Vagina (tissue), 2 donors: ENCODE measurements at regions not wholly inside any gene's neighbourhood (a gene's known extent, or its start where the extent isn't known, plus 50 kb on each side); places are given as distances from the start of the nearest gene placed in this dataset.
A peak's percentile ranks its signal among the peaks of the same experiment; 100 is the strongest.

ENCODE experiments used
- DNase-seq, 2 donors: peaks; one replicate each; pipeline ENCODE4 v3.0.0-alpha.2; 2017; ENCODE audit errors: extremely low spot score in 2 of 2
- H3K27ac ChIP-seq: fragments of 200-600 bp; sonication (generic); one replicate; pipeline ENCODE4 v1.5.1; 2019
- H3K27me3 ChIP-seq: fragments of 200-600 bp; sonication (generic); one replicate; pipeline ENCODE4 v1.5.1; 2019
- H3K36me3 ChIP-seq, 2 donors: fragments of 200-600 bp; sonication (generic); one replicate each; pipeline ENCODE4 v1.5.1; 2017 to 2019
- H3K4me1 ChIP-seq: fragments of 200-600 bp; sonication (generic); one replicate; pipeline ENCODE4 v1.5.1; 2019
- H3K4me3 ChIP-seq, 2 donors: fragments of 200-600 bp; sonication (generic); 1 replicate in 1 of 2; 2 replicates in 1 of 2; pipeline ENCODE4 v1.5.1; 2016 to 2019
- H3K9me3 ChIP-seq: fragments of 200-600 bp; sonication (generic); one replicate; pipeline ENCODE4 v1.5.1; 2019
- CTCF ChIP-seq, 3 experiments: fragments of 450-650 bp in 2 of 3; fragments of 200-600 bp in 1 of 3; sonication (generic) in 1 of 3; IDR thresholded peaks; one replicate each; pipeline ENCODE4 v1.5.1; 2017 to 2019; ENCODE audit warnings: antibody characterized with exemption in 3 of 3, mild to moderate bottlenecking in 2 of 3, moderate library complexity in 2 of 3
- POLR2A ChIP-seq, 2 donors: fragments of 450-650 bp; IDR thresholded peaks; one replicate each; pipeline ENCODE4 v1.6.1; 2017; ENCODE audit warnings: antibody characterized with exemption in 2 of 2, mild to moderate bottlenecking in 2 of 2, moderate library complexity in 2 of 2
- POLR2AphosphoS5 ChIP-seq, 2 donors: sonication (generic); formaldehyde crosslinking; IDR thresholded peaks; one replicate each; pipeline ENCODE4 v1.9.0; 2017; ENCODE audit warnings: antibody characterized with exemption in 2 of 2, mild to moderate bottlenecking in 2 of 2, low read depth in 1 of 2; ENCODE audit not compliant: insufficient read depth in 1 of 2
- intact Hi-C: fragments of 100-400 bp; cut with DNase I; formaldehyde crosslinking; loops from one replicate; pipeline ENCODE4 v1.15.1; 2023

GRCh38 chr15:31525185-31525695, 198.6 kb downstream of the KLF13 start:
- Histone ChIP-seq H3K27ac (no peak overlapping the region), H3K4me3 (no peak overlapping the region), H3K4me1 (no peaks in the 10 kb centered on the region), H3K9me3 (no peaks in the 10 kb centered on the region), H3K27me3 (no peaks in the 10 kb centered on the region), H3K36me3 (no peaks in the 10 kb centered on the region)
- TF ChIP-seq POLR2AphosphoS5 (IDR thresholded peaks at IDR 0.05; ENCODE audit: insufficient read depth in 1 of 2, low read depth in 1 of 2) = no peak
- no peak for TF ChIP-seq CTCF (IDR thresholded peaks at IDR 0.05)
- no peak for TF ChIP-seq POLR2A (IDR thresholded peaks at IDR 0.05)
- DNase-seq = no peak
- intact Hi-C loops = no loop called here

GRCh38 chr15:31525988-31526665, 199.5 kb downstream of the KLF13 start:
- TF ChIP-seq POLR2AphosphoS5 (IDR thresholded peaks at IDR 0.05; ENCODE audit: insufficient read depth in 1 of 2, low read depth in 1 of 2) (no peak), CTCF (IDR thresholded peaks at IDR 0.05) (no peak), POLR2A (IDR thresholded peaks at IDR 0.05) (no peak)
- Histone ChIP-seq H3K27me3 (no peaks in the 10 kb centered on the region), H3K9me3 (no peaks in the 10 kb centered on the region), H3K4me1 (no peaks in the 10 kb centered on the region), H3K4me3 (no peak overlapping the region), H3K36me3 (no peaks in the 10 kb centered on the region), H3K27ac (no peak overlapping the region)
- no peak for DNase-seq
- intact Hi-C loops = no loop called here

- no peak for DNase-seq
- Histone ChIP-seq H3K36me3 (no peaks in the 10 kb centered on the region), H3K4me1 (no peaks in the 10 kb centered on the region), H3K27ac (no peak overlapping the region), H3K4me3 (peak overlapping the region in 1 of 2 donors; percentile 0), H3K27me3 (no peaks in the 10 kb centered on the region), H3K9me3 (no peaks in the 10 kb centered on the region)
- intact Hi-C loops = no loop called here
- TF ChIP-seq CTCF (IDR thresholded peaks at IDR 0.05) = no peak
- no peak for TF ChIP-seq POLR2AphosphoS5 (IDR thresholded peaks at IDR 0.05; ENCODE audit: insufficient read depth in 1 of 2, low read depth in 1 of 2)
These were observed 200.5 kb downstream of the KLF13 start for GRCh38 chr15:31526916-31527690.

GRCh38 chr15:31528846-31529245, 202.2 kb downstream of the KLF13 start:
- H3K27ac ChIP-seq = no peak overlapping the region
- DNase-seq = no peak
- no peaks in the 10 kb centered on the region for H3K4me1 ChIP-seq
- no peak overlapping the region for H3K4me3 ChIP-seq
- TF ChIP-seq CTCF (IDR thresholded peaks at IDR 0.05) (no peak), POLR2A (IDR thresholded peaks at IDR 0.05) (no peak), POLR2AphosphoS5 (IDR thresholded peaks at IDR 0.05; ENCODE audit: insufficient read depth in 1 of 2, low read depth in 1 of 2) (no peak)
- H3K9me3 ChIP-seq = no peaks in the 10 kb centered on the region
- intact Hi-C loops = no loop called here
- no peaks in the 10 kb centered on the region for H3K36me3 ChIP-seq
- no peaks in the 10 kb centered on the region for H3K27me3 ChIP-seq
